ENCODE measurements at regions not wholly inside any gene's neighbourhood (a gene's known extent, or its start where the extent isn't known, plus 50 kb on each side); places are given as distances from the start of the nearest gene placed in this dataset.

DNA sequence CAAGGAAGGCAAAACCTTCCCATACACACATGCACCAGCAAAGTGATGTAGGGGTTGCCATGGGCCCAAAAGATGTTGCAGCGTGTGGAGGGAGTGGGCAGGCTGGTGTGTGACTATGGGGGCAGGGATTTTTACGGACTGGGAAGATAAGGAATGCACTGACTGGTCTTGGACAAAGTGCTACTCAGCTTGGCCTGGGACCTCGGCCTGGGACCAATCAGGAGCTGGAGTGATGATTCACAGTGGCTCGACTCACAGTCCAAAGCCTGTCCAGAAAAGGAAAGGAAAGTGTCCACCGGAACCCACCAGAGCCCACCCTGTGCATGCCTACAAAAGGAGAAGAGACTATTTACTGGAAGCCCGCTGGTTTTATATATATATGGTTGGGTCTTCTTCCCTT is 567.0 kb upstream of the GNPDA2 start:
- peaks cover 3% of the 10 kb centered on the region for H3K9me3 Mint-ChIP-seq
- H3K27me3 Mint-ChIP-seq (ENCODE audit: insufficient read depth), result peaks cover 35% of the 10 kb centered on the region
- H3K4me1 Mint-ChIP-seq, result peaks cover 18% of the 10 kb centered on the region
- no peak overlapping the region for H3K27ac Mint-ChIP-seq
- no peak overlapping the region for H3K4me3 Mint-ChIP-seq
- Histone ChIP-seq H3K4me1 (ENCODE audit: control insufficient read depth, insufficient read depth, low read length) (no peaks in the 10 kb centered on the region), H3K9ac (ENCODE audit: extremely low read depth, low read length, poor library complexity, severe bottlenecking) (no peak overlapping the region), H3K4me3 (ENCODE audit: low read length) (no peak overlapping the region), H3K27me3 (ENCODE audit: control insufficient read depth, insufficient read depth, low read length, poor library complexity, severe bottlenecking) (no peaks in the 10 kb centered on the region), H3K36me3 (ENCODE audit: control insufficient read depth, insufficient read depth, low read length) (no peaks in the 10 kb centered on the region), H3K9me3 (ENCODE audit: control insufficient read depth, low read length) (no peaks in the 10 kb centered on the region), H3K27ac (ENCODE audit: low read depth, low read length) (no peak overlapping the region)
- DNase-seq, result no peak
- TF ChIP-seq, protein P1, sequence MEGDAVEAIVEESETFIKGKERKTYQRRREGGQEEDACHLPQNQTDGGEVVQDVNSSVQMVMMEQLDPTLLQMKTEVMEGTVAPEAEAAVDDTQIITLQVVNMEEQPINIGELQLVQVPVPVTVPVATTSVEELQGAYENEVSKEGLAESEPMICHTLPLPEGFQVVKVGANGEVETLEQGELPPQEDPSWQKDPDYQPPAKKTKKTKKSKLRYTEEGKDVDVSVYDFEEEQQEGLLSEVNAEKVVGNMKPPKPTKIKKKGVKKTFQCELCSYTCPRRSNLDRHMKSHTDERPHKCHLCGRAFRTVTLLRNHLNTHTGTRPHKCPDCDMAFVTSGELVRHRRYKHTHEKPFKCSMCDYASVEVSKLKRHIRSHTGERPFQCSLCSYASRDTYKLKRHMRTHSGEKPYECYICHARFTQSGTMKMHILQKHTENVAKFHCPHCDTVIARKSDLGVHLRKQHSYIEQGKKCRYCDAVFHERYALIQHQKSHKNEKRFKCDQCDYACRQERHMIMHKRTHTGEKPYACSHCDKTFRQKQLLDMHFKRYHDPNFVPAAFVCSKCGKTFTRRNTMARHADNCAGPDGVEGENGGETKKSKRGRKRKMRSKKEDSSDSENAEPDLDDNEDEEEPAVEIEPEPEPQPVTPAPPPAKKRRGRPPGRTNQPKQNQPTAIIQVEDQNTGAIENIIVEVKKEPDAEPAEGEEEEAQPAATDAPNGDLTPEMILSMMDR (conservative IDR thresholded peaks at IDR 0.05), result no peak
- no peaks in the 10 kb centered on the region for H3K36me3 Mint-ChIP-seq (ENCODE audit: low read depth)
- 93 to 96% methylated on average over 3 to 6 of the region's 6 CpGs for WGBS, 2 experiments (ENCODE audit: insufficient coverage in 1 of 2, insufficient read length in 1 of 2)

DNA sequence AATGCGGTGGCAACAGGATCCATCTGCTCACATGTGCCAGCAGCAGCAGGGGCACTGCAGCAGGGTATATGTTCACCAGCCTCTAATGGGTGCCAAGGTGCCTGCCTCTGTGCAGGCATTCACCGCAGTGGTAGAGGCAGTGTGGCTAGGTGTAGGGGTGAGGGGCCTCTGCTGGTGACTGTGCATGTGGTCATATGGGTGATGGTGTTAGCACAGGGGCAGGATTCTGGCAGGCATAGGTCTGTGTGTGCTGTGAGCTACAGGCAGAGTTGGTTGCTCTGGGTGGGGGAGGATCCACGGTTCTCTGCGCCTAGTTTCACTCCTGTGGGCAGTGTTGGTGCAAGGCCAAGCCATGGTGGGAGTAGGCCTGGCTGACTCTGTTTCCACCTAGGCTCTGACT is 566.5 kb upstream of the GNPDA2 start:
- Mint-ChIP-seq H3K4me1 (peaks cover 18% of the 10 kb centered on the region), H3K27ac (no peak overlapping the region), H3K36me3 (ENCODE audit: low read depth) (no peaks in the 10 kb centered on the region), H3K27me3 (ENCODE audit: insufficient read depth) (peaks cover 35% of the 10 kb centered on the region), H3K9me3 (peaks cover 3% of the 10 kb centered on the region), H3K4me3 (no peak overlapping the region)
- H3K9ac ChIP-seq (ENCODE audit: extremely low read depth, low read length, poor library complexity, severe bottlenecking), result no peak overlapping the region
- no peaks in the 10 kb centered on the region for H3K9me3 ChIP-seq (ENCODE audit: control insufficient read depth, low read length)
- TF ChIP-seq, protein P1 (conservative IDR thresholded peaks at IDR 0.05), result no peak
- H3K27ac ChIP-seq (ENCODE audit: low read depth, low read length), result no peak overlapping the region
- H3K36me3 ChIP-seq (ENCODE audit: control insufficient read depth, insufficient read depth, low read length), result no peaks in the 10 kb centered on the region
- 89 to 94% methylated on average over 3 to 4 of the region's 4 CpGs for WGBS, 2 experiments (ENCODE audit: insufficient coverage in 1 of 2, insufficient read length in 1 of 2)
- DNase-seq, result no peak
- H3K4me3 ChIP-seq (ENCODE audit: low read length), result no peak overlapping the region
- H3K4me1 ChIP-seq (ENCODE audit: control insufficient read depth, insufficient read depth, low read length), result no peaks in the 10 kb centered on the region
- no peaks in the 10 kb centered on the region for H3K27me3 ChIP-seq (ENCODE audit: control insufficient read depth, insufficient read depth, low read length, poor library complexity, severe bottlenecking)

DNA sequence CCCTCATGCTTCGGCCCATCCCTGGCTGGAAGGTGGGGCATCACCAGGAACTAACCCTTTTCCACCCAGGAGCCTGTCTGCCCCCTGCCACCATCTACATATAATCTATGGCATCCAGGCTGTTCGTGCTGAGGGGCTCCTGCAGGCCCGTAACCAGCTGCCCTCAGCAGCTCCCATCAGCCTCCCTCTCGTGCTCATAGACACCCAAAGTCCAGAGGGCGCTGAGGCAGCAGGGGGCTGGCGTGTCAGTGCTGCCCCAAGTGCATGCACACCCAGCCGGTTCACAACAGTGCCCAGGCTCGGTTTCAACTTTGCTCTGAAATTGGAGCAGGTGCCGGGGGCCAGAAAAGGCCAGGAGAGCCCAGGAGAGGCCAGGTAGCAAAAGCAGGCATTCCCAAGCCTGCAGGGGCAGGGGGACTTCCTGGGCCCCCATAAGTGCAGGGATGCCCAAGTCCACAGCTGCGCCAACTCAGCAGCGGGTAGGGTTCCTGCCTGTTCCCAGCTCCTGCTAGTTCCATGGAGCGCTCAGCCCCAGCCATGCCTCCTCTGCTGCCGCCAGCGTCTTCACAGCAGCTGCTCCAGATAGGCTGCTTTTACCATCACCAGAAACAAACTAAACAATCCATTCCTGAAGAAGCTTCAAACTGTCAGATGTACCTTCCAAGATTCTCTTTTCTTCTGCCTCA is 558.2 kb upstream of the GNPDA2 start:
- H3K36me3 Mint-ChIP-seq (ENCODE audit: low read depth), result no peaks in the 10 kb centered on the region
- Histone ChIP-seq H3K9ac (ENCODE audit: extremely low read depth, low read length, poor library complexity, severe bottlenecking) (no peak overlapping the region), H3K9me3 (ENCODE audit: control insufficient read depth, low read length) (no peaks in the 10 kb centered on the region), H3K36me3 (ENCODE audit: control insufficient read depth, insufficient read depth, low read length) (no peaks in the 10 kb centered on the region), H3K27ac (ENCODE audit: low read depth, low read length) (no peak overlapping the region), H3K4me1 (ENCODE audit: control insufficient read depth, insufficient read depth, low read length) (no peaks in the 10 kb centered on the region), H3K27me3 (ENCODE audit: control insufficient read depth, insufficient read depth, low read length, poor library complexity, severe bottlenecking) (no peaks in the 10 kb centered on the region), H3K4me3 (ENCODE audit: low read length) (no peak overlapping the region)
- no peaks in the 10 kb centered on the region for H3K4me1 Mint-ChIP-seq
- H3K9me3 Mint-ChIP-seq, result peaks cover 2% of the 10 kb centered on the region
- no peak overlapping the region for H3K27ac Mint-ChIP-seq
- WGBS, 2 experiments (ENCODE audit: insufficient coverage in 1 of 2, insufficient read length in 1 of 2), result 90% methylated on average over 8 to 14 of the region's 14 CpGs
- peaks cover 10% of the 10 kb centered on the region for H3K27me3 Mint-ChIP-seq (ENCODE audit: insufficient read depth)
- no peak for DNase-seq
- TF ChIP-seq, protein P1 (conservative IDR thresholded peaks at IDR 0.05), result no peak
- no peak overlapping the region for H3K4me3 Mint-ChIP-seq

Data from endodermal cell (in vitro differentiated cells).